Mesenchymal stem cell (in vitro differentiated cells and primary cell): ENCODE measurements at regions not wholly inside any gene's neighbourhood (a gene's known extent, or its start where the extent isn't known, plus 50 kb on each side); places are given as distances from the start of the nearest gene placed in this dataset.

Experiments
- DNase-seq: peaks from one replicate; pipeline ENCODE4 v3.0.0-alpha.2; 2013
- H2AFZ ChIP-seq: one replicate; pipeline ENCODE4 v1.6.1; 2013; ENCODE audit warnings: low read depth, mild to moderate bottlenecking, control low read depth, inconsistent platforms, low read length, moderate library complexity
- H2AK5ac ChIP-seq: 2 replicates; pipeline ENCODE4 v1.6.1; 2013; ENCODE audit warnings: low read length, moderate library complexity, mild to moderate bottlenecking, inconsistent platforms; ENCODE audit not compliant: severe bottlenecking
- H2BK120ac ChIP-seq: one replicate; pipeline ENCODE4 v1.6.1; 2013; ENCODE audit warnings: low read depth, mild to moderate bottlenecking, inconsistent platforms, low read length, moderate library complexity
- H2BK12ac ChIP-seq, 2 experiments: one replicate each; pipeline ENCODE4 v1.6.1; 2013; ENCODE audit warnings: inconsistent platforms in 2 of 2, low read length in 2 of 2, mild to moderate bottlenecking in 2 of 2, moderate library complexity in 2 of 2, control low read depth in 1 of 2
- H2BK15ac ChIP-seq: one replicate; pipeline ENCODE4 v1.6.1; 2013; ENCODE audit warnings: mild to moderate bottlenecking, low read depth, inconsistent platforms; ENCODE audit not compliant: poor library complexity, severe bottlenecking
- H2BK5ac ChIP-seq: 2 replicates; pipeline ENCODE4 v1.6.1; 2013; ENCODE audit warnings: low read depth, mild to moderate bottlenecking, low read length, control low read depth, inconsistent platforms; ENCODE audit not compliant: poor library complexity, severe bottlenecking
- H3K14ac ChIP-seq, 2 experiments: one replicate each; pipeline ENCODE4 v1.6.1; 2013; ENCODE audit warnings: inconsistent platforms in 2 of 2, low read length in 2 of 2, control low read depth in 1 of 2, mild to moderate bottlenecking in 1 of 2, moderate library complexity in 1 of 2
- H3K18ac ChIP-seq, 2 experiments: one replicate each; pipeline ENCODE4 v1.6.1; 2013; ENCODE audit warnings: inconsistent platforms in 2 of 2, low read length in 2 of 2, control low read depth in 1 of 2, low read depth in 1 of 2, mild to moderate bottlenecking in 1 of 2
- H3K23ac ChIP-seq, 2 experiments: one replicate each; pipeline ENCODE4 v1.6.1; 2013; ENCODE audit warnings: inconsistent platforms in 2 of 2, low read length in 2 of 2, mild to moderate bottlenecking in 2 of 2, moderate library complexity in 2 of 2, control low read depth in 1 of 2
- H3K27ac ChIP-seq: 2 replicates; pipeline ENCODE4 v1.5.1; 2013; ENCODE audit warnings: mild to moderate bottlenecking, moderate library complexity, low read length, control low read depth, inconsistent platforms; ENCODE audit not compliant: poor library complexity, severe bottlenecking
- H3K27me3 ChIP-seq, 2 experiments: 2 replicates each; pipeline versions ENCODE4 v1.6.1 to v1.7.0; 2013; ENCODE audit warnings: low read length in 2 of 2, mild to moderate bottlenecking in 2 of 2, moderate library complexity in 2 of 2, control low read depth in 1 of 2, inconsistent platforms in 1 of 2; ENCODE audit not compliant: control insufficient read depth in 1 of 2, insufficient read depth in 1 of 2
- H3K36me3 ChIP-seq, 2 experiments: 2 replicates each; pipeline versions ENCODE4 v1.6.1 to v1.7.0; 2013; ENCODE audit warnings: low read length in 2 of 2, control low read depth in 1 of 2, inconsistent platforms in 1 of 2, low read depth in 1 of 2, mild to moderate bottlenecking in 1 of 2; ENCODE audit not compliant: insufficient read depth in 2 of 2, control insufficient read depth in 1 of 2
- H3K4ac ChIP-seq, 2 experiments: one replicate each; pipeline ENCODE4 v1.6.1; 2013; ENCODE audit warnings: inconsistent platforms in 2 of 2, low read length in 2 of 2, mild to moderate bottlenecking in 2 of 2, moderate library complexity in 2 of 2, control low read depth in 1 of 2, low read depth in 1 of 2
- H3K4me1 ChIP-seq: 2 replicates; pipeline ENCODE4 v1.6.1; 2013; ENCODE audit warnings: low read depth, low read length, control low read depth; ENCODE audit not compliant: control insufficient read depth, insufficient read depth
- H3K4me2 ChIP-seq: 2 replicates; pipeline ENCODE4 v1.6.1; 2013; ENCODE audit warnings: low read length, mild to moderate bottlenecking, inconsistent platforms; ENCODE audit not compliant: poor library complexity, severe bottlenecking
- H3K4me3 ChIP-seq, 2 experiments: 2 replicates each; pipeline versions ENCODE4 v1.5.1 to v1.7.0; 2013; ENCODE audit warnings: low read length in 2 of 2, mild to moderate bottlenecking in 2 of 2, control low read depth in 1 of 2, low read depth in 1 of 2; ENCODE audit not compliant: insufficient read depth in 1 of 2
- H3K79me1 ChIP-seq: replicated peaks from 2 replicates; pipeline ENCODE4 v1.6.1; 2013; ENCODE audit warnings: mild to moderate bottlenecking, control low read depth, low read length, inconsistent platforms; ENCODE audit not compliant: poor library complexity, severe bottlenecking
- H3K9ac ChIP-seq: 2 replicates; pipeline ENCODE4 v1.7.0; 2013; ENCODE audit warnings: mild to moderate bottlenecking, low read length, moderate library complexity
- H3K9me3 ChIP-seq: 2 replicates; pipeline ENCODE4 v1.7.0; 2013; ENCODE audit warnings: mild to moderate bottlenecking, low read length; ENCODE audit not compliant: control insufficient read depth
- H4K8ac ChIP-seq: one replicate; pipeline ENCODE4 v1.6.1; 2013; ENCODE audit warnings: inconsistent platforms, mild to moderate bottlenecking, low read length, moderate library complexity
- H4K91ac ChIP-seq: one replicate; pipeline ENCODE4 v1.6.1; 2013; ENCODE audit warnings: mild to moderate bottlenecking, low read length, inconsistent platforms
- WGBS: methylation state at CpG from one replicate; pipeline ENCODE4 v1.1.7; 2013; ENCODE audit warnings: mixed read lengths; 5-methylcytosine and 5-hydroxymethylcytosine counted together

GRCh38 chr13:72507416-72508199 lies 219.8 kb downstream of the MZT1 start:
- 74% methylated on average over 5 of the region's 9 CpGs for WGBS
- H2AK5ac ChIP-seq: no peak overlapping the region

GRCh38 chr13:72506706-72507105 lies 220.7 kb downstream of the MZT1 start:
- Histone ChIP-seq H2AFZ (no peak overlapping the region), H4K8ac (no peak overlapping the region), H3K27me3 (no peaks in the 10 kb centered on the region), H2BK120ac (no peak overlapping the region), H4K91ac (no peak overlapping the region), H2BK12ac (no peak overlapping the region), H3K14ac (no peak overlapping the region), H3K9ac (no peak overlapping the region), H3K4me1 (peaks cover 4% of the 10 kb centered on the region), H3K36me3 (no peaks in the 10 kb centered on the region), H2AK5ac (no peak overlapping the region), H3K9me3 (no peaks in the 10 kb centered on the region), H3K18ac (no peak overlapping the region), H3K23ac (no peak overlapping the region), H2BK15ac (no peak overlapping the region), H3K27ac (peak overlapping the region; percentile 12), H3K79me1 (no peaks in the 10 kb centered on the region), H3K4ac (no peak overlapping the region), H3K4me3 (no peak overlapping the region), H2BK5ac (no peak overlapping the region), H3K4me2 (no peak overlapping the region)
- no peak for DNase-seq

More at GRCh38 chr13:72507416-72508199, 219.8 kb downstream of the MZT1 start:
- no peak overlapping the region for H3K23ac ChIP-seq
- H3K4ac ChIP-seq: no peak overlapping the region
- H3K9ac ChIP-seq: peak overlapping the region; percentile 32
- DNase-seq: peak; percentile 2
- peaks cover 4% of the 10 kb centered on the region for H3K4me1 ChIP-seq
- no peak overlapping the region for H2BK5ac ChIP-seq
- no peaks in the 10 kb centered on the region for H3K27me3 ChIP-seq
- H3K18ac ChIP-seq: no peak overlapping the region
- H3K36me3 ChIP-seq: no peaks in the 10 kb centered on the region
- no peak overlapping the region for H4K8ac ChIP-seq
- no peak overlapping the region for H2BK12ac ChIP-seq
- no peak overlapping the region for H4K91ac ChIP-seq
- H2BK15ac ChIP-seq: no peak overlapping the region
- H3K4me3 ChIP-seq: peak overlapping the region in 1 of 2 experiments; percentile 68
- peak overlapping the region; percentile 65 for H3K27ac ChIP-seq
- no peak overlapping the region for H3K14ac ChIP-seq
- no peaks in the 10 kb centered on the region for H3K79me1 ChIP-seq
- no peaks in the 10 kb centered on the region for H3K9me3 ChIP-seq
- H3K4me2 ChIP-seq: peak overlapping the region; percentile 54
- H2BK120ac ChIP-seq: no peak overlapping the region
- no peak overlapping the region for H2AFZ ChIP-seq

GRCh38 chr13:72505376-72505775 lies 222.1 kb downstream of the MZT1 start:
- Histone ChIP-seq H3K9me3 (no peaks in the 10 kb centered on the region), H3K27ac (peak overlapping the region; percentile 85), H3K18ac (no peak overlapping the region), H3K23ac (no peak overlapping the region), H3K4me1 (peaks cover 4% of the 10 kb centered on the region), H3K14ac (no peak overlapping the region), H3K4me2 (no peak overlapping the region), H3K79me1 (no peaks in the 10 kb centered on the region), H2BK5ac (peak overlapping the region; percentile 84), H3K27me3 (no peaks in the 10 kb centered on the region), H3K9ac (no peak overlapping the region), H4K8ac (no peak overlapping the region), H2BK15ac (no peak overlapping the region), H3K4me3 (no peak overlapping the region), H2AFZ (no peak overlapping the region), H2BK12ac (no peak overlapping the region), H2BK120ac (no peak overlapping the region), H4K91ac (no peak overlapping the region), H3K4ac (no peak overlapping the region), H3K36me3 (no peaks in the 10 kb centered on the region), H2AK5ac (peak overlapping the region; percentile 54)
- DNase-seq: no peak

GRCh38 chr13:72504131-72504841 lies 223.1 kb downstream of the MZT1 start:
- Histone ChIP-seq H3K23ac (no peak overlapping the region), H4K8ac (no peak overlapping the region), H3K79me1 (no peaks in the 10 kb centered on the region), H3K14ac (no peak overlapping the region), H2BK5ac (peak overlapping the region; percentile 84), H3K27me3 (no peaks in the 10 kb centered on the region), H2BK15ac (no peak overlapping the region), H2BK120ac (no peak overlapping the region), H4K91ac (no peak overlapping the region), H2AFZ (no peak overlapping the region), H3K4ac (no peak overlapping the region), H3K27ac (peak overlapping the region; percentile 93), H2BK12ac (peak overlapping the region in 1 of 2 experiments; percentile 63), H2AK5ac (peak overlapping the region; percentile 19), H3K18ac (no peak overlapping the region), H3K4me2 (no peak overlapping the region), H3K9ac (no peak overlapping the region), H3K4me1 (peaks cover 4% of the 10 kb centered on the region), H3K4me3 (no peak overlapping the region), H3K36me3 (no peaks in the 10 kb centered on the region), H3K9me3 (no peaks in the 10 kb centered on the region)
- DNase-seq: no peak
- WGBS: 88% methylated on average over 3 of the region's 5 CpGs
